Right lobe of liver (tissue), 6 donors: ENCODE measurements at regions not wholly inside any gene's neighbourhood (a gene's known extent, or its start where the extent isn't known, plus 50 kb on each side); places are given as distances from the start of the nearest gene placed in this dataset.
A peak's percentile ranks its signal among the peaks of the same experiment; 100 is the strongest.

Experiments
- ATAC-seq, 4 donors: fragments of 200-7000 bp; cut with Tn5 transposase; one replicate each; pipeline ENCODE4 v1.9.1; 2020; ENCODE audit warnings: mild to moderate bottlenecking in 4 of 4, moderate library complexity in 4 of 4
- DNase-seq, 3 donors: peaks; one replicate each; pipeline ENCODE4 v3.0.0-alpha.2; 2020
- H3K27ac ChIP-seq, 3 donors: fragments of 200-600 bp; one replicate each; pipeline ENCODE4 v1.8.0; 2022
- H3K27me3 ChIP-seq, 2 donors: fragments of 200-600 bp; one replicate each; pipeline ENCODE4 v1.8.0; 2022
- H3K36me3 ChIP-seq, 4 donors: fragments of 200-600 bp; sonication (generic) in 1 of 4; one replicate each; pipeline versions ENCODE4 v1.5.1 to v1.8.0; 2017 to 2022; ENCODE audit warnings: control low read depth in 1 of 4
- H3K4me1 ChIP-seq, 4 donors: fragments of 200-600 bp; sonication (generic) in 1 of 4; one replicate each; pipeline versions ENCODE4 v1.5.1 to v1.8.0; 2017 to 2022; ENCODE audit warnings: control low read depth in 1 of 4
- H3K4me3 ChIP-seq, 3 donors: fragments of 200-600 bp; one replicate each; pipeline ENCODE4 v1.8.0; 2022
- H3K9me3 ChIP-seq, 4 donors: fragments of 200-600 bp; sonication (generic) in 1 of 4; one replicate each; pipeline versions ENCODE4 v1.5.1 to v1.8.0; 2017 to 2022; ENCODE audit warnings: control low read depth in 1 of 4
- POLR2A ChIP-seq: fragments of 450-650 bp; IDR thresholded peaks from one replicate; pipeline ENCODE4 v1.6.1; 2017; ENCODE audit warnings: antibody characterized with exemption, mild to moderate bottlenecking
- WGBS: methylation state at CpG from one replicate; pipeline ENCODE4 v1.1.6; 2018; ENCODE audit warnings: low coverage, low lambda C conversion rate; ENCODE audit not compliant: insufficient coverage; ENCODE audit errors: missing lambda C conversion rate; 5-methylcytosine and 5-hydroxymethylcytosine counted together
- intact Hi-C, 2 donors: fragments of 100-400 bp; cut with DNase I; formaldehyde crosslinking; loops; one replicate each; pipeline versions ENCODE4 v1.11.2 to v1.14.1; 2022
- TF ChIP-seq, protein P1 (sequence below), 4 donors: fragments of 200-600 bp in 3 of 4; fragments of 450-650 bp in 1 of 4; IDR thresholded peaks; one replicate each; pipeline versions ENCODE4 v1.5.1 to v1.8.0; 2016 to 2022; ENCODE audit warnings: antibody characterized with exemption in 4 of 4, mild to moderate bottlenecking in 2 of 4
- donor health status: DM: no; HTN: yes; CAD: no.
- donor health status: DM: no; HTN: no; CAD: no.
- donor health status: DM: no; HTN: no; CAD: no.
- donor health status: DM: no; HTN: yes; CAD: no.
- donor health status: DM: no; HTN: yes; CAD: no.

DNA sequence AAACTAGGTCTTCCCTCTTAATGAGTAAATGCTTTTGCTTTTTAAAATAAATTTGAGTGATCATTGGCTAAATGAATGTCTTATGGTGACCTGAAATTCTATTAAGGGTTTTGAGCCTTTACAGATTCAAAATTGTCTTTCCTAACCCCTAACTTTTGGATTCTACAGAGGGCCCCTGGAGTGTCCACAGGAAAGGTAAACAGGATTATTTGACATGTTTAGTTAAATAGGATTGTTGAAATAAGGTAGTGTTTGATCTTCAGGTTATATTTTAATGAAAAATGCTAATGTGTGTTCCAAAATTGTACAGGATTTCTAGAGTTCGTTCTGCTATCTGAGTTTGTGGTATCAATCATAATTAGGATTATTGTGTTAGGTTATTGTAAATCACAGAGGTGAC, 55.9 kb upstream of the GJB6 start:
- 8% methylated on average over 1 of the region's 1 CpG for WGBS

DNA sequence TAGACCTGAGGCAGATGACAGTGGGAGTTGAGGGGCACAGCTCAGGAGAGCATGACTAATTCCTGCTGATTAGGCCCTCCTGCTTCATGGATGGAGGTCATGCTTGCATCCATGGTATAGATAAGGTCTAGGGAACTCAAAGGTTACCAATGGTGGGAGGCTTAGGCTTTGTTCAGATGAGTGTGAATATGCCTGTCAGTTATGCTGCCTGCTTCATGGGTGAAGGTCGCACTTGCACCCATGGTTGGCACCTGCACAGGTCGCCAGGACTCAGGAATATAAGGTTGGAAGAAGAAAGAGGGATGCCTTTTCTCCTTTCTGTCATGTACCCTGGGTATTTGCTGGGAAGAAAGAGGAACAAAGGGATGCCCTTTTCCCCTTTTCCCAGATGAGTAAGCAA, 53.4 kb upstream of the GJB6 start:
- H3K27ac ChIP-seq: no peak overlapping the region
- no peaks in the 10 kb centered on the region for H3K27me3 ChIP-seq
- DNase-seq (no peak), ATAC-seq (no peak)
- peaks cover 0 to 4% (median 0%) of the 10 kb centered on the region in 4 donors for H3K9me3 ChIP-seq
- TF ChIP-seq POLR2A: no peak
- TF ChIP-seq, protein P1, sequence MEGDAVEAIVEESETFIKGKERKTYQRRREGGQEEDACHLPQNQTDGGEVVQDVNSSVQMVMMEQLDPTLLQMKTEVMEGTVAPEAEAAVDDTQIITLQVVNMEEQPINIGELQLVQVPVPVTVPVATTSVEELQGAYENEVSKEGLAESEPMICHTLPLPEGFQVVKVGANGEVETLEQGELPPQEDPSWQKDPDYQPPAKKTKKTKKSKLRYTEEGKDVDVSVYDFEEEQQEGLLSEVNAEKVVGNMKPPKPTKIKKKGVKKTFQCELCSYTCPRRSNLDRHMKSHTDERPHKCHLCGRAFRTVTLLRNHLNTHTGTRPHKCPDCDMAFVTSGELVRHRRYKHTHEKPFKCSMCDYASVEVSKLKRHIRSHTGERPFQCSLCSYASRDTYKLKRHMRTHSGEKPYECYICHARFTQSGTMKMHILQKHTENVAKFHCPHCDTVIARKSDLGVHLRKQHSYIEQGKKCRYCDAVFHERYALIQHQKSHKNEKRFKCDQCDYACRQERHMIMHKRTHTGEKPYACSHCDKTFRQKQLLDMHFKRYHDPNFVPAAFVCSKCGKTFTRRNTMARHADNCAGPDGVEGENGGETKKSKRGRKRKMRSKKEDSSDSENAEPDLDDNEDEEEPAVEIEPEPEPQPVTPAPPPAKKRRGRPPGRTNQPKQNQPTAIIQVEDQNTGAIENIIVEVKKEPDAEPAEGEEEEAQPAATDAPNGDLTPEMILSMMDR (IDR thresholded peaks at IDR 0.05): no peak
- H3K4me1 ChIP-seq: peaks cover 0 to 5% (median 0%) of the 10 kb centered on the region in 4 donors
- H3K36me3 ChIP-seq: no peaks in the 10 kb centered on the region
- intact Hi-C loops: no loop called here
- 100% methylated on average over 1 of the region's 2 CpGs for WGBS
- no peak overlapping the region for H3K4me3 ChIP-seq

More for the DNA sequence above, 55.9 kb upstream of the GJB6 start:
- ATAC-seq (peak in 3 of 4 donors; percentile 54 to 82 (median 79)), DNase-seq (no peak)
- intact Hi-C loops: no loop called here
- TF ChIP-seq POLR2A: no peak
- TF ChIP-seq, protein P1 (IDR thresholded peaks at IDR 0.05): no peak
- no peaks in the 10 kb centered on the region for H3K27me3 ChIP-seq
- H3K4me3 ChIP-seq: no peak overlapping the region
- no peaks in the 10 kb centered on the region for H3K36me3 ChIP-seq
- peaks cover 0 to 5% (median 0%) of the 10 kb centered on the region in 4 donors for H3K4me1 ChIP-seq
- H3K9me3 ChIP-seq: peaks cover 0 to 4% (median 0%) of the 10 kb centered on the region in 4 donors
- no peak overlapping the region for H3K27ac ChIP-seq
